Sigmoid colon (tissue), 4 donors: ENCODE measurements at regions not wholly inside any gene's neighbourhood (a gene's known extent, or its start where the extent isn't known, plus 50 kb on each side); places are given as distances from the start of the nearest gene placed in this dataset.

Experiments
- EP300 ChIP-seq, 4 donors: sonication (generic); formaldehyde crosslinking; IDR thresholded peaks; one replicate each; pipeline ENCODE4 v1.6.1; 2017; ENCODE audit warnings: antibody characterized with exemption in 4 of 4
- POLR2A ChIP-seq, 2 donors: fragments of 450-650 bp; IDR thresholded peaks; one replicate each; pipeline ENCODE4 v1.6.1; 2016; ENCODE audit warnings: antibody characterized with exemption in 2 of 2, mild to moderate bottlenecking in 2 of 2, moderate library complexity in 2 of 2
- POLR2AphosphoS5 ChIP-seq, 4 donors: sonication (generic); formaldehyde crosslinking; IDR thresholded peaks; one replicate each; pipeline ENCODE4 v1.6.1; 2017; ENCODE audit warnings: antibody characterized with exemption in 4 of 4
- TF ChIP-seq, protein P1 (sequence below), 4 experiments: fragments of 450-650 bp in 3 of 4; fragments of 200-600 bp in 1 of 4; IDR thresholded peaks; one replicate each; pipeline ENCODE4 v1.5.1; 2016 to 2019; ENCODE audit warnings: antibody characterized with exemption in 4 of 4, mild to moderate bottlenecking in 3 of 4, moderate library complexity in 2 of 4

- TF ChIP-seq, protein P1, sequence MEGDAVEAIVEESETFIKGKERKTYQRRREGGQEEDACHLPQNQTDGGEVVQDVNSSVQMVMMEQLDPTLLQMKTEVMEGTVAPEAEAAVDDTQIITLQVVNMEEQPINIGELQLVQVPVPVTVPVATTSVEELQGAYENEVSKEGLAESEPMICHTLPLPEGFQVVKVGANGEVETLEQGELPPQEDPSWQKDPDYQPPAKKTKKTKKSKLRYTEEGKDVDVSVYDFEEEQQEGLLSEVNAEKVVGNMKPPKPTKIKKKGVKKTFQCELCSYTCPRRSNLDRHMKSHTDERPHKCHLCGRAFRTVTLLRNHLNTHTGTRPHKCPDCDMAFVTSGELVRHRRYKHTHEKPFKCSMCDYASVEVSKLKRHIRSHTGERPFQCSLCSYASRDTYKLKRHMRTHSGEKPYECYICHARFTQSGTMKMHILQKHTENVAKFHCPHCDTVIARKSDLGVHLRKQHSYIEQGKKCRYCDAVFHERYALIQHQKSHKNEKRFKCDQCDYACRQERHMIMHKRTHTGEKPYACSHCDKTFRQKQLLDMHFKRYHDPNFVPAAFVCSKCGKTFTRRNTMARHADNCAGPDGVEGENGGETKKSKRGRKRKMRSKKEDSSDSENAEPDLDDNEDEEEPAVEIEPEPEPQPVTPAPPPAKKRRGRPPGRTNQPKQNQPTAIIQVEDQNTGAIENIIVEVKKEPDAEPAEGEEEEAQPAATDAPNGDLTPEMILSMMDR (IDR thresholded peaks at IDR 0.05) = no peak
- no peak for TF ChIP-seq POLR2A (IDR thresholded peaks at IDR 0.05)
- no peak for TF ChIP-seq EP300 (IDR thresholded peaks at IDR 0.05)
- no peak for TF ChIP-seq POLR2AphosphoS5 (IDR thresholded peaks at IDR 0.05)
Observed at GRCh38 chr2:226558418-226558817, 241.2 kb downstream of the IRS1 start.
